SU-DHL-6 (cell line): ENCODE measurements at regions not wholly inside any gene's neighbourhood (a gene's known extent, or its start where the extent isn't known, plus 50 kb on each side); places are given as distances from the start of the nearest gene placed in this dataset.

ENCODE experiments used
- H2AFZ ChIP-seq: fragments of 200-600 bp; sonication (generic); 2 replicates; pipeline ENCODE4 v1.6.1; 2014; ENCODE audit warnings: low read depth, mild to moderate bottlenecking, moderate library complexity, mixed read lengths, antibody characterized with exemption, low read length; ENCODE audit not compliant: severe bottlenecking
- H3F3A ChIP-seq: fragments of 200-600 bp; shearing (Covaris generic); 2 replicates; pipeline ENCODE4 v1.6.0; 2016; ENCODE audit warnings: antibody characterized with exemption, mild to moderate bottlenecking; ENCODE audit not compliant: insufficient read depth
- H3K27ac ChIP-seq: fragments of 200-600 bp; sonication (generic); 2 replicates; pipeline ENCODE4 v1.5.1; 2016; ENCODE audit warnings: low read depth, mild to moderate bottlenecking, low read length, moderate library complexity, mixed read lengths
- H3K27me3 ChIP-seq: fragments of 200-600 bp; sonication (generic), shearing (Covaris generic); 2 replicates; pipeline ENCODE4 v1.6.0; 2014; ENCODE audit warnings: mild to moderate bottlenecking, low read length
- H3K36me3 ChIP-seq: fragments of 200-600 bp; sonication (generic); 2 replicates; pipeline ENCODE4 v1.6.1; 2014; ENCODE audit warnings: mild to moderate bottlenecking, low read length, mixed read lengths
- H3K4me2 ChIP-seq: fragments of 300-600, 200-600 bp; shearing (Covaris generic), sonication (generic); 2 replicates; pipeline ENCODE4 v1.6.0; 2014; ENCODE audit warnings: low read length, low read depth, mild to moderate bottlenecking; ENCODE audit not compliant: poor library complexity, severe bottlenecking
- H3K4me3 ChIP-seq: fragments of 200-600 bp; sonication (generic); 2 replicates; pipeline ENCODE4 v1.5.1; 2014; ENCODE audit warnings: antibody characterized with exemption, low read length, mild to moderate bottlenecking, mixed read lengths; ENCODE audit not compliant: insufficient read depth, poor library complexity, severe bottlenecking
- H3K79me2 ChIP-seq: fragments of 200-600 bp; sonication (generic); 2 replicates; pipeline ENCODE4 v1.6.1; 2014; ENCODE audit warnings: mild to moderate bottlenecking, low read length, moderate library complexity; ENCODE audit not compliant: insufficient read depth
- H3K9ac ChIP-seq: fragments of 200-600 bp; sonication (generic); 2 replicates; pipeline ENCODE4 v1.7.0; 2014; ENCODE audit warnings: mild to moderate bottlenecking, low read length
- H3K9me2 ChIP-seq: fragments of 200-600 bp; sonication (generic); replicated peaks from 2 replicates; pipeline ENCODE4 v1.6.1; 2014; ENCODE audit warnings: low read length; ENCODE audit not compliant: insufficient read depth
- H3K9me3 ChIP-seq: fragments of 200-600 bp; sonication (generic); 2 replicates; pipeline ENCODE4 v1.6.1; 2014; ENCODE audit warnings: low read length, mixed read lengths; ENCODE audit not compliant: insufficient read depth
- H4K20me1 ChIP-seq: fragments of 200-600 bp; sonication (generic); 2 replicates; pipeline ENCODE4 v1.6.1; 2014; ENCODE audit warnings: low read depth, mild to moderate bottlenecking, antibody characterized with exemption, low read length, moderate library complexity, mixed read lengths
- CTCF ChIP-seq: fragments of 200-600 bp; sonication (generic); IDR thresholded peaks from one replicate; pipeline ENCODE4 v1.5.1; 2017; ENCODE audit warnings: antibody characterized with exemption, mild to moderate bottlenecking, low read length, moderate library complexity; ENCODE audit not compliant: insufficient read depth, poor library complexity, severe bottlenecking
- EZH2phosphoT487 ChIP-seq: fragments of 200-600 bp; sonication (generic), shearing (Covaris generic); conservative IDR thresholded peaks from 2 replicates; pipeline ENCODE4 v1.6.1; 2018; ENCODE audit warnings: mild to moderate bottlenecking, antibody characterized with exemption, low read length, moderate library complexity, mixed read lengths

GRCh38 chr5:54927097-54927746 is 58.2 kb downstream of the ESM1 start:
- H3K27ac ChIP-seq: no peak overlapping the region

GRCh38 chr5:54924487-54924886 is 60.9 kb downstream of the ESM1 start:
- Histone ChIP-seq H3F3A (no peaks in the 10 kb centered on the region), H3K4me2 (no peak overlapping the region), H3K36me3 (no peaks in the 10 kb centered on the region), H3K27me3 (no peaks in the 10 kb centered on the region), H3K9ac (no peak overlapping the region), H4K20me1 (no peaks in the 10 kb centered on the region), H3K4me3 (no peak overlapping the region), H3K9me2 (no peaks in the 10 kb centered on the region), H3K79me2 (no peaks in the 10 kb centered on the region), H3K27ac (no peak overlapping the region), H3K9me3 (no peaks in the 10 kb centered on the region), H2AFZ (no peak overlapping the region)
- TF ChIP-seq EZH2phosphoT487 (no peak), CTCF (no peak)

More at GRCh38 chr5:54927097-54927746, 58.2 kb downstream of the ESM1 start:
- no peak overlapping the region for H3K9ac ChIP-seq
- no peaks in the 10 kb centered on the region for H3K9me2 ChIP-seq
- no peaks in the 10 kb centered on the region for H3K27me3 ChIP-seq
- H3K79me2 ChIP-seq: no peaks in the 10 kb centered on the region
- no peak for TF ChIP-seq CTCF
- TF ChIP-seq EZH2phosphoT487: no peak
- no peak overlapping the region for H2AFZ ChIP-seq
- H3K4me2 ChIP-seq: no peak overlapping the region
- no peaks in the 10 kb centered on the region for H4K20me1 ChIP-seq
- no peaks in the 10 kb centered on the region for H3K9me3 ChIP-seq
- H3K4me3 ChIP-seq: no peak overlapping the region
- no peaks in the 10 kb centered on the region for H3F3A ChIP-seq
- H3K36me3 ChIP-seq: no peaks in the 10 kb centered on the region

- Histone ChIP-seq H3K9me3 (no peaks in the 10 kb centered on the region), H3K4me3 (no peak overlapping the region), H3K79me2 (no peaks in the 10 kb centered on the region), H4K20me1 (no peaks in the 10 kb centered on the region), H3K9ac (no peak overlapping the region), H3K4me2 (no peak overlapping the region), H3K36me3 (no peaks in the 10 kb centered on the region), H3K27ac (no peak overlapping the region), H3K27me3 (no peaks in the 10 kb centered on the region), H2AFZ (no peak overlapping the region), H3F3A (no peaks in the 10 kb centered on the region), H3K9me2 (no peaks in the 10 kb centered on the region)
- TF ChIP-seq EZH2phosphoT487 (no peak), CTCF (no peak)
Measured at GRCh38 chr5:54917323-54917722, 68.1 kb downstream of the ESM1 start.
